GM12878 (cell line): ENCODE measurements at regions not wholly inside any gene's neighbourhood (a gene's known extent, or its start where the extent isn't known, plus 50 kb on each side); places are given as distances from the start of the nearest gene placed in this dataset.

Experiments
- ATAC-seq: fragments of 200-7000 bp; cut with Tn5 transposase; 3 replicates; pipeline ENCODE4 v1.9.1; 2020; ENCODE audit warnings: mild to moderate bottlenecking, moderate library complexity
- BruUV-seq: library from RNA; stranded (reverse); fragments of 400-500 nt; replicated peaks from 2 replicates; lab custom pipeline; 2021; lab: Mats Ljungman, UMichigan
- CTCF ChIA-PET: fragments of 300-600 bp; sonication (Branson Sonifier 250); formaldehyde crosslinking; extraction: SDS; loops from one replicate; lab custom pipeline; 2021; ENCODE audit warnings: inconsistent platforms; lab: Yijun Ruan, JAX
- POLR2A ChIA-PET: fragments of 350-600 bp; formaldehyde crosslinking; extraction: SDS; loops from one replicate; lab custom pipeline; 2021; ENCODE audit warnings: inconsistent platforms; lab: Charles Lee
- RAD21 ChIA-PET: fragments of 300-600 bp; sonication (Branson Sonifier 250); formaldehyde crosslinking; loops from one replicate; lab custom pipeline; 2023; ENCODE audit warnings: antibody characterized with exemption; ENCODE audit not compliant: unreplicated experiment; lab: Charles Lee
- SMC1A ChIA-PET: fragments of 300-600 bp; sonication (Branson Sonifier 250); formaldehyde crosslinking; loops from one replicate; lab custom pipeline; 2023; ENCODE audit not compliant: unreplicated experiment, uncharacterized antibody; lab: Charles Lee
- DNase-seq: peaks from one replicate; pipeline ENCODE4 v3.0.0-alpha.2; 2011; ENCODE audit warnings: low read depth, low spot score
- FAIRE-seq: peaks from 3 replicates; lab custom pipeline; 2011; peaks lifted over from hg19 to GRCh38; lab: Jason Lieb, UNC
- H2AFZ ChIP-seq: 2 replicates; pipeline ENCODE4 v1.6.0; 2011; ENCODE audit warnings: low read depth, low read length, control low read depth; ENCODE audit not compliant: control insufficient read depth
- H3K27ac ChIP-seq: 2 replicates; pipeline ENCODE4 v1.5.1; 2011; ENCODE audit warnings: control low read depth; ENCODE audit not compliant: control insufficient read depth, insufficient read depth
- H3K27me3 ChIP-seq, 2 experiments: replicated peaks in 1 of 2; 2 replicates each; pipeline versions ENCODE4 v1.6.0 to v1.6.1; 2011; ENCODE audit warnings: low read length in 1 of 2; ENCODE audit not compliant: control insufficient read depth in 2 of 2, insufficient read depth in 2 of 2
- H3K36me3 ChIP-seq, 2 experiments: 2 replicates each; pipeline ENCODE4 v1.5.1; 2011; ENCODE audit warnings: low read length in 1 of 2; ENCODE audit not compliant: control insufficient read depth in 2 of 2, insufficient read depth in 2 of 2
- H3K4me1 ChIP-seq: 2 replicates; pipeline ENCODE4 v1.6.1; 2011; ENCODE audit warnings: mild to moderate bottlenecking, low read length, moderate library complexity, mixed read lengths; ENCODE audit not compliant: control insufficient read depth, insufficient read depth
- H3K4me2 ChIP-seq: 2 replicates; pipeline ENCODE4 v1.6.0; 2011; ENCODE audit warnings: control low read depth; ENCODE audit not compliant: control insufficient read depth, insufficient read depth
- H3K4me3 ChIP-seq: fragments of 200-600 bp; sonication (generic); 2 replicates; pipeline ENCODE4 v1.5.1; 2016
- H3K79me2 ChIP-seq: 2 replicates; pipeline ENCODE4 v1.6.0; 2011; ENCODE audit warnings: low read length; ENCODE audit not compliant: control insufficient read depth, insufficient read depth
- H3K9ac ChIP-seq: 2 replicates; pipeline ENCODE4 v1.8.0; 2011; ENCODE audit warnings: low read length, control low read depth, mixed read lengths; ENCODE audit not compliant: control insufficient read depth, insufficient read depth
- H3K9me3 ChIP-seq: replicated peaks from 3 replicates; pipeline ENCODE4 v1.5.1; 2011; ENCODE audit warnings: mild to moderate bottlenecking, low read length; ENCODE audit not compliant: control insufficient read depth, insufficient read depth
- H4K20me1 ChIP-seq: 2 replicates; pipeline ENCODE4 v1.6.0; 2011; ENCODE audit not compliant: control insufficient read depth, insufficient read depth
- EGR1 ChIP-seq, 2 experiments: IDR thresholded peaks; 1 replicate in 1 of 2; 2 replicates in 1 of 2; pipeline ENCODE4 v1.6.1; 2011 to 2012; ENCODE audit warnings: low read depth in 2 of 2, low read length in 2 of 2, borderline replicate concordance in 1 of 2, mild to moderate bottlenecking in 1 of 2, moderate library complexity in 1 of 2
- GATAD2B ChIP-seq: fragments of 450-650 bp; conservative IDR thresholded peaks from 2 replicates; pipeline ENCODE4 v1.6.1; 2017; ENCODE audit warnings: low read depth, mild to moderate bottlenecking, moderate library complexity
- NFYA ChIP-seq: IDR thresholded peaks from 2 replicates; pipeline ENCODE4 v1.6.1; 2011; ENCODE audit warnings: low read depth, mild to moderate bottlenecking, low read length, improper control_type of control experiment, borderline replicate concordance
- RCOR1 ChIP-seq: conservative IDR thresholded peaks from 2 replicates; pipeline ENCODE4 v1.6.1; 2012; ENCODE audit warnings: low read depth, low read length, improper control_type of control experiment
- ZSCAN29 ChIP-seq: fragments of 450-650 bp; IDR thresholded peaks from 2 replicates; pipeline ENCODE4 v1.6.1; 2017; ENCODE audit warnings: mild to moderate bottlenecking, moderate library complexity
- in situ Hi-C: fragments of 300-500 bp; cut with MboI; formaldehyde crosslinking; loops from 9 replicates; pipeline ENCODE4 v1.14.3; 2018; ENCODE audit warnings: mixed read lengths
- intact Hi-C: fragments of 100-400 bp; cut with micrococcal nuclease; formaldehyde crosslinking; loops from one replicate; pipeline ENCODE4 v1.14.2; 2022; ENCODE audit not compliant: unreplicated experiment
- TF ChIP-seq, protein P1 (sequence below): fragments of 450-650 bp; formaldehyde crosslinking; IDR thresholded peaks from 2 replicates; pipeline ENCODE4 v1.4.0; 2020; ENCODE audit warnings: mild to moderate bottlenecking, moderate library complexity
- TF ChIP-seq, protein P2 (sequence below): fragments of 450-650 bp; conservative IDR thresholded peaks from 2 replicates; pipeline ENCODE4 v1.6.1; 2017; ENCODE audit warnings: mild to moderate bottlenecking, moderate library complexity
- TF ChIP-seq, protein P3 (sequence below): IDR thresholded peaks from 2 replicates; pipeline ENCODE4 v1.6.1; 2012; ENCODE audit warnings: mild to moderate bottlenecking, low read depth, low read length

DNA sequence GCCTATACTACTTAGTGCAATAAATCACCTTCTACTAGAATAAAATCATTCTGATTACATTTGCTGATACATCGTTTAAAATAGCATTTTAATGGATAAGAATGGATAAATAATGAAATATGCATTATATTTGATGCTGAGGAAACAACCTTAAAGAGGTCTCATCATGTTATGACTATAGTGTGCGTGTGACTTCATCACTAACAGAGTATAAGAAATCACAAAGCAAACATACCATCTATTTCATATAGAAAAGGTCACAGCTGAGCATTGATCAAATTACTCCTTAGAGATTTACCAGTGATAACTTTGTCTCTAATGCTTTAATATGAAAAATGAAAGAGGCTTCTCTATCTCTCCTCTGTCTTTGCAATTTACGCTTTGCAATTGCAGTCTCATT, 1620.3 kb upstream of the SLC10A2 start (continued):
- TF ChIP-seq GATAD2B (no peak), RCOR1 (no peak), ZSCAN29 (no peak)
- TF ChIP-seq, protein P1, sequence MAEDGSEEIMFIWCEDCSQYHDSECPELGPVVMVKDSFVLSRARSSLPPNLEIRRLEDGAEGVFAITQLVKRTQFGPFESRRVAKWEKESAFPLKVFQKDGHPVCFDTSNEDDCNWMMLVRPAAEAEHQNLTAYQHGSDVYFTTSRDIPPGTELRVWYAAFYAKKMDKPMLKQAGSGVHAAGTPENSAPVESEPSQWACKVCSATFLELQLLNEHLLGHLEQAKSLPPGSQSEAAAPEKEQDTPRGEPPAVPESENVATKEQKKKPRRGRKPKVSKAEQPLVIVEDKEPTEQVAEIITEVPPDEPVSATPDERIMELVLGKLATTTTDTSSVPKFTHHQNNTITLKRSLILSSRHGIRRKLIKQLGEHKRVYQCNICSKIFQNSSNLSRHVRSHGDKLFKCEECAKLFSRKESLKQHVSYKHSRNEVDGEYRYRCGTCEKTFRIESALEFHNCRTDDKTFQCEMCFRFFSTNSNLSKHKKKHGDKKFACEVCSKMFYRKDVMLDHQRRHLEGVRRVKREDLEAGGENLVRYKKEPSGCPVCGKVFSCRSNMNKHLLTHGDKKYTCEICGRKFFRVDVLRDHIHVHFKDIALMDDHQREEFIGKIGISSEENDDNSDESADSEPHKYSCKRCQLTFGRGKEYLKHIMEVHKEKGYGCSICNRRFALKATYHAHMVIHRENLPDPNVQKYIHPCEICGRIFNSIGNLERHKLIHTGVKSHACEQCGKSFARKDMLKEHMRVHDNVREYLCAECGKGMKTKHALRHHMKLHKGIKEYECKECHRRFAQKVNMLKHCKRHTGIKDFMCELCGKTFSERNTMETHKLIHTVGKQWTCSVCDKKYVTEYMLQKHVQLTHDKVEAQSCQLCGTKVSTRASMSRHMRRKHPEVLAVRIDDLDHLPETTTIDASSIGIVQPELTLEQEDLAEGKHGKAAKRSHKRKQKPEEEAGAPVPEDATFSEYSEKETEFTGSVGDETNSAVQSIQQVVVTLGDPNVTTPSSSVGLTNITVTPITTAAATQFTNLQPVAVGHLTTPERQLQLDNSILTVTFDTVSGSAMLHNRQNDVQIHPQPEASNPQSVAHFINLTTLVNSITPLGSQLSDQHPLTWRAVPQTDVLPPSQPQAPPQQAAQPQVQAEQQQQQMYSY (CRISPR knock-in tag), result no peak
- TF ChIP-seq, protein P2, sequence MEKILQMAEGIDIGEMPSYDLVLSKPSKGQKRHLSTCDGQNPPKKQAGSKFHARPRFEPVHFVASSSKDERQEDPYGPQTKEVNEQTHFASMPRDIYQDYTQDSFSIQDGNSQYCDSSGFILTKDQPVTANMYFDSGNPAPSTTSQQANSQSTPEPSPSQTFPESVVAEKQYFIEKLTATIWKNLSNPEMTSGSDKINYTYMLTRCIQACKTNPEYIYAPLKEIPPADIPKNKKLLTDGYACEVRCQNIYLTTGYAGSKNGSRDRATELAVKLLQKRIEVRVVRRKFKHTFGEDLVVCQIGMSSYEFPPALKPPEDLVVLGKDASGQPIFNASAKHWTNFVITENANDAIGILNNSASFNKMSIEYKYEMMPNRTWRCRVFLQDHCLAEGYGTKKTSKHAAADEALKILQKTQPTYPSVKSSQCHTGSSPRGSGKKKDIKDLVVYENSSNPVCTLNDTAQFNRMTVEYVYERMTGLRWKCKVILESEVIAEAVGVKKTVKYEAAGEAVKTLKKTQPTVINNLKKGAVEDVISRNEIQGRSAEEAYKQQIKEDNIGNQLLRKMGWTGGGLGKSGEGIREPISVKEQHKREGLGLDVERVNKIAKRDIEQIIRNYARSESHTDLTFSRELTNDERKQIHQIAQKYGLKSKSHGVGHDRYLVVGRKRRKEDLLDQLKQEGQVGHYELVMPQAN, result no peak

DNA sequence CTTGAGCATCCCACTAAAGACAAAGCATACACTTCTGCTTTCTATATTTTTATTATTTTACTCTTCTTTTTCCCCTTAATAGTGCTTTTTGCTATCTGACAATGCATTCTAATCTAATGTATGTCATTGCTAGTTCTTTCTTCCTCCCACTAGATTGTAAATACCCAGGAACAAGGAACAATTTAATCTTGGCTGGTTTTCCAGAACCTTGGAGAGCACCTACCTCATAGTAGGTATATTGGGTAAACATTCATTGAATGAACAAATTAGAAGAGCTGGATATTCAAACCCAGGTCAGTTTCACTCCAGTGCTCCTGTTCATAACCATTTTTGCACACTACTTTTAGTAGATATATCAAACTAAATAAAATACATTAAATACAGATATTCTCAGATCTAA, 1617.6 kb upstream of the SLC10A2 start:
- ATAC-seq, result no peak
- H3K9me3 ChIP-seq, result no peaks in the 10 kb centered on the region
- intact Hi-C loops (no loop called here), in situ Hi-C loops (no loop called here)
- no peaks in the 10 kb centered on the region for H3K27me3 ChIP-seq
- ChIA-PET POLR2A (no interaction called here), RAD21 (no interaction called here), SMC1A (no interaction called here), CTCF (no interaction called here)
- no TSS peak for BruUV-seq
- no peaks in the 10 kb centered on the region for H3K36me3 ChIP-seq
- DNase-seq, result no peak
- no peak for FAIRE-seq
- no peak overlapping the region for H3K4me3 ChIP-seq
- no peaks in the 10 kb centered on the region for H3K79me2 ChIP-seq
- no peak overlapping the region for H3K4me2 ChIP-seq
- no peaks in the 10 kb centered on the region for H4K20me1 ChIP-seq
- TF ChIP-seq, protein P3, sequence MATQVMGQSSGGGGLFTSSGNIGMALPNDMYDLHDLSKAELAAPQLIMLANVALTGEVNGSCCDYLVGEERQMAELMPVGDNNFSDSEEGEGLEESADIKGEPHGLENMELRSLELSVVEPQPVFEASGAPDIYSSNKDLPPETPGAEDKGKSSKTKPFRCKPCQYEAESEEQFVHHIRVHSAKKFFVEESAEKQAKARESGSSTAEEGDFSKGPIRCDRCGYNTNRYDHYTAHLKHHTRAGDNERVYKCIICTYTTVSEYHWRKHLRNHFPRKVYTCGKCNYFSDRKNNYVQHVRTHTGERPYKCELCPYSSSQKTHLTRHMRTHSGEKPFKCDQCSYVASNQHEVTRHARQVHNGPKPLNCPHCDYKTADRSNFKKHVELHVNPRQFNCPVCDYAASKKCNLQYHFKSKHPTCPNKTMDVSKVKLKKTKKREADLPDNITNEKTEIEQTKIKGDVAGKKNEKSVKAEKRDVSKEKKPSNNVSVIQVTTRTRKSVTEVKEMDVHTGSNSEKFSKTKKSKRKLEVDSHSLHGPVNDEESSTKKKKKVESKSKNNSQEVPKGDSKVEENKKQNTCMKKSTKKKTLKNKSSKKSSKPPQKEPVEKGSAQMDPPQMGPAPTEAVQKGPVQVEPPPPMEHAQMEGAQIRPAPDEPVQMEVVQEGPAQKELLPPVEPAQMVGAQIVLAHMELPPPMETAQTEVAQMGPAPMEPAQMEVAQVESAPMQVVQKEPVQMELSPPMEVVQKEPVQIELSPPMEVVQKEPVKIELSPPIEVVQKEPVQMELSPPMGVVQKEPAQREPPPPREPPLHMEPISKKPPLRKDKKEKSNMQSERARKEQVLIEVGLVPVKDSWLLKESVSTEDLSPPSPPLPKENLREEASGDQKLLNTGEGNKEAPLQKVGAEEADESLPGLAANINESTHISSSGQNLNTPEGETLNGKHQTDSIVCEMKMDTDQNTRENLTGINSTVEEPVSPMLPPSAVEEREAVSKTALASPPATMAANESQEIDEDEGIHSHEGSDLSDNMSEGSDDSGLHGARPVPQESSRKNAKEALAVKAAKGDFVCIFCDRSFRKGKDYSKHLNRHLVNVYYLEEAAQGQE, result peak; percentile 56; the same call in 1 of the 2 replicates
- TF ChIP-seq EGR1 (IDR thresholded peaks at IDR 0.05; ENCODE audit: borderline replicate concordance in 1 of 2, low read depth in 2 of 2, low read length in 2 of 2) (no peak), NFYA (no peak)
- no peaks in the 10 kb centered on the region for H3K4me1 ChIP-seq
- no peak overlapping the region for H3K9ac ChIP-seq
- H3K27ac ChIP-seq, result no peak overlapping the region
- H2AFZ ChIP-seq, result no peak overlapping the region
